Lower lobe of right lung (tissue), 2 donors: ENCODE measurements at regions not wholly inside any gene's neighbourhood (a gene's known extent, or its start where the extent isn't known, plus 50 kb on each side); places are given as distances from the start of the nearest gene placed in this dataset.
"Not testable (repeated sequence)": the region's sequence is repeated elsewhere in the genome, so short reads cannot be mapped to it uniquely, and the experiment has no call there.

Experiments used
- ATAC-seq, 2 donors: fragments of 200-7000 bp; cut with Tn5 transposase; one replicate each; pipeline ENCODE4 v1.9.1; 2020 to 2022; ENCODE audit warnings: mild to moderate bottlenecking in 2 of 2, moderate library complexity in 2 of 2
- DNase-seq: peaks from one replicate; pipeline ENCODE4 v3.0.0-alpha.2; 2020
- H3K27ac ChIP-seq: fragments of 200-600 bp; one replicate; pipeline ENCODE4 v1.8.0; 2022
- H3K27me3 ChIP-seq: fragments of 200-600 bp; one replicate; pipeline ENCODE4 v1.8.0; 2022; ENCODE audit warnings: low read depth
- H3K36me3 ChIP-seq: fragments of 200-600 bp; one replicate; pipeline ENCODE4 v1.8.0; 2022; ENCODE audit warnings: mild to moderate bottlenecking
- H3K4me1 ChIP-seq: fragments of 200-600 bp; one replicate; pipeline ENCODE4 v1.8.0; 2022
- H3K4me3 ChIP-seq: fragments of 200-600 bp; one replicate; pipeline ENCODE4 v1.8.0; 2022; ENCODE audit warnings: mild to moderate bottlenecking
- H3K9me3 ChIP-seq: fragments of 200-600 bp; one replicate; pipeline ENCODE4 v1.8.0; 2022
- CTCF ChIP-seq: fragments of 200-600 bp; IDR thresholded peaks from one replicate; pipeline ENCODE4 v1.8.0; 2022; ENCODE audit warnings: antibody characterized with exemption, mild to moderate bottlenecking
- intact Hi-C: fragments of 100-400 bp; cut with DNase I; formaldehyde crosslinking; loops from one replicate; pipeline ENCODE4 v1.11.0; 2022
- donor health status: DM: no; HTN: yes; CAD: no; lungs with severe emphysema.

DNA sequence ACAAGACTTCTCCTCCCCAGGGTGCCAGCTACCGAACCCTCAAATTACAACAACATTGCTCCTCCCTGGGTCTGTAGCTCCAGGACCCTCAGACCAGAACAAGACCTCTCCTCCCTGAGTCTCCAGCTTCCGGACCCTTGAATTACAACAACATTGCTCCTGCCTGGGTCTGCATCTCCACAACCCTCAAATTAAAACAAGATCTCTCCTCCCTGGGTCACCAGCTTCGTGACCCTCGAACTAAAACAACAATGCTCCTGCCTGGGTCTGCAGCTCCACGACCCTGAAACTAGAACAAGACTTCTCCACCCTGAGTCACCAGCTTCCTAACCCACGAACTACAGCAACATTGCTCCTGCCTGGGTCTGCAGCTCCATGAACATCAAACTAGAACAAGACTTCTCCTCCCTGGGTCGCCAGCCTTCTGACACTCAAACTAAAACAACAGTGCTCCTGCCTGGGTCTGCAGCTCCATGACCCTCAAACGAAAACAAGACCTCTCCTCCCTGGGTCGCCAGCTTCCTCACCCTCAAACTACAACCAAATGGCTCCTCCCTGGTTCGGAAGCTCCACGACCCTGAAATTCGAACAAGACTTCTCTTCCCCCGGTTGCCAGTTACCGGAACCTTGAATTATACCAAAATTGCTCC, 324.5 kb downstream of the PREX1 start:
- intact Hi-C loops, result no loop called here
- ATAC-seq (no peak), DNase-seq (no peak)
- Histone ChIP-seq H3K36me3 (no peaks in the 10 kb centered on the region), H3K4me1 (no peaks in the 10 kb centered on the region), H3K9me3 (no peaks in the 10 kb centered on the region), H3K27ac (no peak overlapping the region), H3K27me3 (no peaks in the 10 kb centered on the region), H3K4me3 (no peak overlapping the region)
- TF ChIP-seq CTCF, result no peak

DNA sequence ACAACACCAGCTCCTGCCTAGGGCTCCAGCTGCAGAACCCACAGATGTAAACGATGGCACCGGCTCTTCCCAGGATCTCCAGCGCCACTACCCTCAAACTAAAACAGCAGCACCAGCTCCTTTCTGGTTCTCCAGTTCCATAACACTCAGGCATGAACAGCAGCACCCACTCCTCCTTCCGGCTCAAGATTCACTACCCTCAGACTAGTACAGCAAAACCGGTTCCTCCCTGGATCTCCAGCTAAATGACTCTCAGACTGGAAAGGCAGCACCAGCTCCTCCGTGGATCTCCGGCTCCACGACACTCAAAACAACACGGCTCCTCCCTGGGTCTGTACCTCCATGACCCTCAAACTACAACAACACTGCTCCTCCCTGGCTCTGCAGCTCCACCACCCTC, 325.0 kb downstream of the PREX1 start:
- intact Hi-C loops, result no loop called here
- Histone ChIP-seq H3K4me3 (no peak overlapping the region), H3K9me3 (no peaks in the 10 kb centered on the region), H3K36me3 (no peaks in the 10 kb centered on the region), H3K4me1 (no peaks in the 10 kb centered on the region), H3K27me3 (no peaks in the 10 kb centered on the region), H3K27ac (no peak overlapping the region)
- TF ChIP-seq CTCF, result no peak
- ATAC-seq (no peak), DNase-seq (no peak)

GRCh38 chr20:48502016-48502415, 325.8 kb downstream of the PREX1 start:
- Histone ChIP-seq H3K4me1 (no peaks in the 10 kb centered on the region), H3K27me3 (no peaks in the 10 kb centered on the region), H3K27ac (no peak overlapping the region), H3K9me3 (no peaks in the 10 kb centered on the region), H3K4me3 (no peak overlapping the region), H3K36me3 (no peaks in the 10 kb centered on the region)
- TF ChIP-seq CTCF, result no peak
- ATAC-seq, result no peak
- intact Hi-C loops, result no loop called here
- DNase-seq, result no peak

DNA sequence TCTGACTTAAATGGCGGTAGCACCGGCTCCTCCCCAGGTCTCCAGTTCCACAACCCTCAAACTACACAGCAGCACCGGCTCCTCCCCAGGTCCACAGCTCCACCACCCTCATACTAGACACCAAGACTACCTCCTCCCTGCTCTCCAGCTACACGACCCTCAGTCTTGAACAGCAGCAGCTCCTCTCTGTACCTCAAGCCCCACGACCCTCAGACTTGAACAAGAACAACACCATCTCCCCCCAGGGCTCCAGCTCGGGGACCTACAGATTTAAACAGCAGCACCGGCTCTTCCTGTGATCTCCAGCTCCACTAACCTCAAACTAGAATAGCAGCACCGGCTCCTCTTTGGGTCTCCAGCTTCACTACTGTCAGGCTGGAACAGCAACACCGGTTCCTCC, 326.9 kb downstream of the PREX1 start:
- H3K9me3 ChIP-seq, ATAC-seq, H3K27me3 ChIP-seq, H3K4me1 ChIP-seq, intact Hi-C loops, DNase-seq, H3K27ac ChIP-seq, H3K4me3 ChIP-seq, H3K36me3 ChIP-seq: not testable (repeated sequence)

GRCh38 chr20:48498939-48499338, 328.9 kb downstream of the PREX1 start:
- intact Hi-C loops, ATAC-seq, H3K27me3 ChIP-seq, H3K4me3 ChIP-seq, H3K9me3 ChIP-seq, H3K36me3 ChIP-seq, DNase-seq, H3K27ac ChIP-seq, H3K4me1 ChIP-seq: not testable (repeated sequence)

DNA sequence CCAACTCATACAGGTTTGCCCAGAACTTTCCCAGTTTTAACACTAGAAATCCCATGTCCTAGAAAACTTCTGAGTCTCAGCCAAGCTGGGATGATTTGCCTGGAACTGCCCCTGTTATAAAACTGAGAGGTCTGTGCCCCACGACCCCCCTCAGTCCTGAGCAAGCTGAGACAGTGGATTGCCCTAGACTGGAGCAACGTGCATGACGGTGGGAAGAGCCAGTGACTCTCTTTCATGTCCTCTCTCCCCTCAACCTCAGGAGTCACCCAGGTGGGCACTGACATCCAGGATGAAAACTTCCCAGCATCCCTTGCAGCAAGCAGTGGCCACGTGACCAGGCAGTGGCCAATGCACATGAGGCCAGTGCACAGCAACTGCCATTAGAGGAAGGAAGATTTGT, 329.7 kb downstream of the PREX1 start:
- intact Hi-C loops, H3K4me3 ChIP-seq, H3K4me1 ChIP-seq, H3K27me3 ChIP-seq, H3K9me3 ChIP-seq, DNase-seq, H3K27ac ChIP-seq, H3K36me3 ChIP-seq, ATAC-seq: not testable (repeated sequence)

- Histone ChIP-seq H3K9me3 (no peaks in the 10 kb centered on the region), H3K4me3 (no peak overlapping the region), H3K36me3 (no peaks in the 10 kb centered on the region), H3K27me3 (peaks cover 8% of the 10 kb centered on the region), H3K4me1 (no peaks in the 10 kb centered on the region), H3K27ac (no peak overlapping the region)
- DNase-seq (no peak), ATAC-seq (no peak)
- no peak for TF ChIP-seq CTCF
- intact Hi-C loops, result no loop called here
Observed at GRCh38 chr20:48493966-48494365, 333.8 kb downstream of the PREX1 start.

- H3K36me3 ChIP-seq, H3K27me3 ChIP-seq, ATAC-seq, H3K27ac ChIP-seq, intact Hi-C loops, H3K9me3 ChIP-seq, DNase-seq, H3K4me3 ChIP-seq, H3K4me1 ChIP-seq: not testable (repeated sequence)
Observed at GRCh38 chr20:48493331-48493730, 334.5 kb downstream of the PREX1 start.
